HL-60 (cell line): ENCODE measurements at regions not wholly inside any gene's neighbourhood (a gene's known extent, or its start where the extent isn't known, plus 50 kb on each side); places are given as distances from the start of the nearest gene placed in this dataset.

Source experiments
- CTCF ChIP-seq: IDR thresholded peaks from one replicate; pipeline ENCODE4 v1.5.1; 2011; ENCODE audit warnings: low read length, control low read depth, inconsistent platforms; ENCODE audit not compliant: insufficient read depth
- GABPA ChIP-seq: IDR thresholded peaks from 2 replicates; pipeline ENCODE4 v1.6.1; 2012; ENCODE audit warnings: low read depth
- POLR2AphosphoS5 ChIP-seq: IDR thresholded peaks from 2 replicates; pipeline ENCODE4 v1.6.1; 2012; ENCODE audit warnings: low read depth
- REST ChIP-seq: IDR thresholded peaks from 2 replicates; pipeline ENCODE4 v1.6.1; 2012; ENCODE audit warnings: low read depth; ENCODE audit not compliant: insufficient replicate concordance
- SPI1 ChIP-seq: IDR thresholded peaks from 2 replicates; pipeline ENCODE4 v1.6.1; 2012; ENCODE audit warnings: low read depth, mild to moderate bottlenecking, borderline replicate concordance

GRCh38 chr5:67964619-67965018, 250.9 kb upstream of the PIK3R1 start:
- no peak for TF ChIP-seq REST
- TF ChIP-seq POLR2AphosphoS5 = no peak
- TF ChIP-seq CTCF = no peak
- no peak for TF ChIP-seq GABPA
- TF ChIP-seq SPI1 = no peak
